CD8-positive, alpha-beta memory T cell (primary cell): ENCODE measurements at regions not wholly inside any gene's neighbourhood (a gene's known extent, or its start where the extent isn't known, plus 50 kb on each side); places are given as distances from the start of the nearest gene placed in this dataset.
A peak's percentile ranks its signal among the peaks of the same experiment; 100 is the strongest.
"Not testable (repeated sequence)": the region's sequence is repeated elsewhere in the genome, so short reads cannot be mapped to it uniquely, and the experiment has no call there.

Experiments
- CTCF ChIA-PET: fragments of 350-600 bp; sonication (Branson Sonifier 250); formaldehyde crosslinking; loops from one replicate; lab custom pipeline; 2021; ENCODE audit warnings: antibody characterized with exemption; lab: Charles Lee
- POLR2A ChIA-PET: fragments of 350-600 bp; sonication (Branson Sonifier 250); formaldehyde crosslinking; loops from one replicate; lab custom pipeline; 2021; ENCODE audit warnings: antibody characterized with exemption; lab: Charles Lee
- DNase-seq, 5 donors: peaks; one replicate each; pipeline versions ENCODE4 v3.0.0 to v3.0.0-alpha.2; 2020 to 2022; ENCODE audit warnings: mixed read lengths in 1 of 5
- H3K27ac ChIP-seq: one replicate; pipeline ENCODE4 v1.7.0; 2013; ENCODE audit warnings: low read depth, mild to moderate bottlenecking, low read length, moderate library complexity
- H3K27me3 ChIP-seq: 2 replicates; pipeline ENCODE4 v1.7.0; 2013; ENCODE audit warnings: low read length, mild to moderate bottlenecking; ENCODE audit not compliant: insufficient read depth, poor library complexity, severe bottlenecking
- H3K36me3 ChIP-seq: 2 replicates; pipeline ENCODE4 v1.7.0; 2013; ENCODE audit warnings: mild to moderate bottlenecking, low read length, moderate library complexity; ENCODE audit not compliant: insufficient read depth
- H3K4me1 ChIP-seq: 2 replicates; pipeline ENCODE4 v1.7.0; 2013; ENCODE audit warnings: mild to moderate bottlenecking, low read length, moderate library complexity; ENCODE audit not compliant: insufficient read depth
- H3K4me3 ChIP-seq: 2 replicates; pipeline ENCODE4 v1.7.0; 2013; ENCODE audit warnings: mild to moderate bottlenecking, low read length
- H3K9me3 ChIP-seq: 2 replicates; pipeline ENCODE4 v1.7.0; 2013; ENCODE audit warnings: mild to moderate bottlenecking, low read length
- H3K27ac Mint-ChIP-seq, 8 donors: one replicate each; pipeline ENCODE4 v1.8.0; 2020 to 2021; ENCODE audit warnings: mixed read lengths in 8 of 8, mild to moderate bottlenecking in 6 of 8, inconsistent platforms in 3 of 8, moderate library complexity in 3 of 8
- H3K27me3 Mint-ChIP-seq, 2 donors: one replicate each; pipeline ENCODE4 v1.8.0; 2020 to 2021; ENCODE audit warnings: mixed read lengths in 2 of 2, mild to moderate bottlenecking in 1 of 2, moderate library complexity in 1 of 2
- H3K36me3 Mint-ChIP-seq, 3 donors: one replicate each; pipeline ENCODE4 v1.8.0; 2020 to 2021; ENCODE audit warnings: mixed read lengths in 3 of 3, inconsistent platforms in 1 of 3, mild to moderate bottlenecking in 1 of 3
- H3K4me1 Mint-ChIP-seq, 3 donors: one replicate each; pipeline ENCODE4 v1.8.0; 2020 to 2021; ENCODE audit warnings: mixed read lengths in 3 of 3, inconsistent platforms in 1 of 3, mild to moderate bottlenecking in 1 of 3
- H3K4me3 Mint-ChIP-seq, 7 donors: one replicate each; pipeline ENCODE4 v1.8.0; 2020 to 2021; ENCODE audit warnings: mixed read lengths in 7 of 7, mild to moderate bottlenecking in 6 of 7, moderate library complexity in 4 of 7, inconsistent platforms in 2 of 7
- H3K9me3 Mint-ChIP-seq, 5 donors: one replicate each; pipeline ENCODE4 v1.8.0; 2020 to 2022; ENCODE audit warnings: mixed read lengths in 5 of 5, mild to moderate bottlenecking in 3 of 5, moderate library complexity in 2 of 5, inconsistent platforms in 1 of 5

- peaks cover 3 to 8% (median 7%) of the 10 kb centered on the region in 3 donors for H3K4me1 Mint-ChIP-seq
- DNase-seq: no peak
- no peaks in the 10 kb centered on the region for H3K36me3 Mint-ChIP-seq
- no peak overlapping the region for H3K27ac ChIP-seq
- H3K27ac Mint-ChIP-seq: no peak overlapping the region
- ChIA-PET POLR2A (no interaction called here), CTCF (no interaction called here)
- H3K9me3 Mint-ChIP-seq: no peaks in the 10 kb centered on the region
- H3K27me3 ChIP-seq: no peaks in the 10 kb centered on the region
- peaks cover 5 to 14% of the 10 kb centered on the region in 2 donors for H3K27me3 Mint-ChIP-seq
- no peak overlapping the region for H3K4me3 Mint-ChIP-seq
- H3K9me3 ChIP-seq: no peaks in the 10 kb centered on the region
- no peaks in the 10 kb centered on the region for H3K36me3 ChIP-seq
- peaks cover 17% of the 10 kb centered on the region for H3K4me1 ChIP-seq
- no peak overlapping the region for H3K4me3 ChIP-seq
Observed at GRCh38 chr9:110031511-110032173, 176.3 kb downstream of the C9orf152 start.

GRCh38 chr9:110032532-110032931 is 175.4 kb downstream of the C9orf152 start:
- H3K27ac Mint-ChIP-seq, H3K4me3 Mint-ChIP-seq, H3K4me1 Mint-ChIP-seq, H3K9me3 Mint-ChIP-seq, H3K36me3 ChIP-seq, POLR2A ChIA-PET, DNase-seq, H3K27ac ChIP-seq, H3K27me3 ChIP-seq, CTCF ChIA-PET, H3K36me3 Mint-ChIP-seq, H3K9me3 ChIP-seq, H3K4me3 ChIP-seq: not testable (repeated sequence)
- peaks cover 3 to 14% of the 10 kb centered on the region in 2 donors for H3K27me3 Mint-ChIP-seq
- H3K4me1 ChIP-seq: peaks cover 17% of the 10 kb centered on the region

GRCh38 chr9:110033869-110034268 is 174.1 kb downstream of the C9orf152 start:
- H3K27ac ChIP-seq: no peak overlapping the region
- no peaks in the 10 kb centered on the region for H3K36me3 Mint-ChIP-seq
- H3K27me3 ChIP-seq: no peaks in the 10 kb centered on the region
- H3K9me3 Mint-ChIP-seq: no peaks in the 10 kb centered on the region
- DNase-seq: no peak
- CTCF ChIA-PET: no interaction called here
- H3K4me3 Mint-ChIP-seq: no peak overlapping the region
- no peaks in the 10 kb centered on the region for H3K36me3 ChIP-seq
- H3K4me1 ChIP-seq: peaks cover 17% of the 10 kb centered on the region
- POLR2A ChIA-PET: no interaction called here
- H3K4me1 Mint-ChIP-seq: peaks cover 3 to 8% (median 7%) of the 10 kb centered on the region in 3 donors
- H3K9me3 ChIP-seq: no peaks in the 10 kb centered on the region
- H3K27ac Mint-ChIP-seq: no peak overlapping the region
- H3K4me3 ChIP-seq: no peak overlapping the region
- peaks cover 3 to 19% of the 10 kb centered on the region in 2 donors for H3K27me3 Mint-ChIP-seq

GRCh38 chr9:110036286-110036685 is 171.7 kb downstream of the C9orf152 start:
- H3K27me3 ChIP-seq: no peaks in the 10 kb centered on the region
- Mint-ChIP-seq H3K9me3 (no peaks in the 10 kb centered on the region), H3K27ac (no peak overlapping the region), H3K4me1 (no peaks in the 10 kb centered on the region), H3K27me3 (peaks cover 0 to 10% of the 10 kb centered on the region in 2 donors), H3K36me3 (no peaks in the 10 kb centered on the region), H3K4me3 (no peak overlapping the region)
- POLR2A ChIA-PET: no interaction called here
- H3K9me3 ChIP-seq: no peaks in the 10 kb centered on the region
- no peak overlapping the region for H3K27ac ChIP-seq
- no peaks in the 10 kb centered on the region for H3K4me1 ChIP-seq
- no peaks in the 10 kb centered on the region for H3K36me3 ChIP-seq
- CTCF ChIA-PET: no interaction called here
- no peak for DNase-seq
- no peak overlapping the region for H3K4me3 ChIP-seq

- H3K27ac Mint-ChIP-seq: no peak overlapping the region
- peaks cover 0 to 3% (median 0%) of the 10 kb centered on the region in 3 donors for H3K36me3 Mint-ChIP-seq
- no peak overlapping the region for H3K4me3 ChIP-seq
- H3K4me3 Mint-ChIP-seq: no peak overlapping the region
- H3K27me3 Mint-ChIP-seq: peaks cover 0 to 5% of the 10 kb centered on the region in 2 donors
- DNase-seq: no peak
- no peak overlapping the region for H3K27ac ChIP-seq
- H3K27me3 ChIP-seq: no peaks in the 10 kb centered on the region
- no peaks in the 10 kb centered on the region for H3K36me3 ChIP-seq
- no peaks in the 10 kb centered on the region for H3K9me3 ChIP-seq
- ChIA-PET POLR2A (no interaction called here), CTCF (no interaction called here)
- H3K9me3 Mint-ChIP-seq: peaks cover 0 to 2% (median 0%) of the 10 kb centered on the region in 5 donors
- H3K4me1 ChIP-seq: no peaks in the 10 kb centered on the region
- no peaks in the 10 kb centered on the region for H3K4me1 Mint-ChIP-seq
Observed at GRCh38 chr9:110040788-110041187, 167.2 kb downstream of the C9orf152 start.

GRCh38 chr9:110041452-110041851 is 166.5 kb downstream of the C9orf152 start:
- peaks cover 0 to 2% (median 0%) of the 10 kb centered on the region in 5 donors for H3K9me3 Mint-ChIP-seq
- Histone ChIP-seq H3K9me3 (no peaks in the 10 kb centered on the region), H3K4me3 (no peak overlapping the region), H3K27me3 (no peaks in the 10 kb centered on the region), H3K4me1 (no peaks in the 10 kb centered on the region), H3K36me3 (no peaks in the 10 kb centered on the region), H3K27ac (no peak overlapping the region)
- no peak overlapping the region for H3K4me3 Mint-ChIP-seq
- no peak overlapping the region for H3K27ac Mint-ChIP-seq
- no peaks in the 10 kb centered on the region for H3K4me1 Mint-ChIP-seq
- DNase-seq: no peak
- POLR2A ChIA-PET: no interaction called here
- CTCF ChIA-PET: no interaction called here
- peaks cover 2 to 5% of the 10 kb centered on the region in 2 donors for H3K27me3 Mint-ChIP-seq
- H3K36me3 Mint-ChIP-seq: peaks cover 0 to 3% (median 0%) of the 10 kb centered on the region in 3 donors

- no peaks in the 10 kb centered on the region for H3K9me3 ChIP-seq
- Mint-ChIP-seq H3K36me3 (peaks cover 0 to 3% (median 0%) of the 10 kb centered on the region in 3 donors), H3K27ac (peak overlapping the region in 2 of 8 donors; percentile 10 to 80), H3K4me1 (peaks cover 31 to 45% (median 37%) of the 10 kb centered on the region in 3 donors), H3K9me3 (peaks cover 0 to 4% (median 0%) of the 10 kb centered on the region in 5 donors), H3K27me3 (peaks cover 25 to 26% of the 10 kb centered on the region in 2 donors), H3K4me3 (peak overlapping the region; percentile 83 to 93 (median 90))
- H3K4me1 ChIP-seq: peaks cover 22% of the 10 kb centered on the region
- H3K36me3 ChIP-seq: no peaks in the 10 kb centered on the region
- ChIA-PET CTCF (no interaction called here), POLR2A (no interaction called here)
- H3K4me3 ChIP-seq: peak overlapping the region; percentile 83
- peaks cover 2% of the 10 kb centered on the region for H3K27me3 ChIP-seq
- DNase-seq: no peak
- no peak overlapping the region for H3K27ac ChIP-seq
Observed at GRCh38 chr9:110047232-110047954, 160.6 kb downstream of the C9orf152 start.

- H3K27me3 Mint-ChIP-seq: peaks cover 25 to 26% of the 10 kb centered on the region in 2 donors
- peak in 3 of 5 donors; percentile 0 to 5 (median 5) for DNase-seq
- peaks cover 0 to 3% (median 0%) of the 10 kb centered on the region in 3 donors for H3K36me3 Mint-ChIP-seq
- H3K27ac ChIP-seq: no peak overlapping the region
- H3K4me3 ChIP-seq: peak overlapping the region; percentile 83
- H3K4me1 ChIP-seq: peaks cover 22% of the 10 kb centered on the region
- CTCF ChIA-PET: no interaction called here
- H3K27ac Mint-ChIP-seq: peak overlapping the region in 2 of 8 donors; percentile 60 to 80
- H3K9me3 Mint-ChIP-seq: peaks cover 0 to 4% (median 0%) of the 10 kb centered on the region in 5 donors
- H3K4me3 Mint-ChIP-seq: peak overlapping the region; percentile 83 to 93 (median 90)
- H3K27me3 ChIP-seq: peaks cover 2% of the 10 kb centered on the region
- H3K4me1 Mint-ChIP-seq: peaks cover 31 to 45% (median 37%) of the 10 kb centered on the region in 3 donors
- POLR2A ChIA-PET: no interaction called here
- no peaks in the 10 kb centered on the region for H3K9me3 ChIP-seq
- no peaks in the 10 kb centered on the region for H3K36me3 ChIP-seq
Observed at GRCh38 chr9:110047955-110048402, 160.0 kb downstream of the C9orf152 start.
